Peyer's patch (tissue), 4 donors: ENCODE measurements at regions not wholly inside any gene's neighbourhood (a gene's known extent, or its start where the extent isn't known, plus 50 kb on each side); places are given as distances from the start of the nearest gene placed in this dataset.
"Not testable (repeated sequence)": the region's sequence is repeated elsewhere in the genome, so short reads cannot be mapped to it uniquely, and the experiment has no call there.

ENCODE experiments used
- DNase-seq, 3 donors: peaks; one replicate each; pipeline ENCODE4 v3.0.0-alpha.2; 2017 to 2019
- H3K27ac ChIP-seq, 4 donors: fragments of 200-600 bp; sonication (generic); one replicate each; pipeline ENCODE4 v1.5.1; 2016 to 2019
- H3K27me3 ChIP-seq, 2 donors: fragments of 200-600 bp; sonication (generic); one replicate each; pipeline ENCODE4 v1.5.1; 2019
- H3K36me3 ChIP-seq, 3 donors: fragments of 200-600 bp; sonication (generic); one replicate each; pipeline ENCODE4 v1.5.1; 2016 to 2019
- H3K4me1 ChIP-seq, 4 donors: fragments of 200-600 bp; sonication (generic); one replicate each; pipeline ENCODE4 v1.5.1; 2016 to 2019
- H3K4me3 ChIP-seq, 4 donors: fragments of 200-600 bp; sonication (generic); 1 replicate in 3 of 4; 2 replicates in 1 of 4; pipeline ENCODE4 v1.5.1; 2016 to 2019; ENCODE audit warnings: mild to moderate bottlenecking in 1 of 4
- H3K9me3 ChIP-seq, 4 donors: fragments of 200-600 bp; sonication (generic); one replicate each; pipeline ENCODE4 v1.5.1; 2016 to 2019; ENCODE audit warnings: mild to moderate bottlenecking in 1 of 4
- CTCF ChIP-seq, 6 experiments: fragments of 450-650 bp in 4 of 6; fragments of 200-600 bp in 2 of 6; sonication (generic) in 1 of 6; IDR thresholded peaks; one replicate each; pipeline ENCODE4 v1.5.1; 2017 to 2019; ENCODE audit warnings: antibody characterized with exemption in 6 of 6, mild to moderate bottlenecking in 3 of 6, moderate library complexity in 1 of 6
- POLR2A ChIP-seq, 2 donors: fragments of 450-650 bp; IDR thresholded peaks; one replicate each; pipeline ENCODE4 v1.5.1; 2017; ENCODE audit warnings: antibody characterized with exemption in 2 of 2, mild to moderate bottlenecking in 2 of 2, moderate library complexity in 2 of 2

DNA sequence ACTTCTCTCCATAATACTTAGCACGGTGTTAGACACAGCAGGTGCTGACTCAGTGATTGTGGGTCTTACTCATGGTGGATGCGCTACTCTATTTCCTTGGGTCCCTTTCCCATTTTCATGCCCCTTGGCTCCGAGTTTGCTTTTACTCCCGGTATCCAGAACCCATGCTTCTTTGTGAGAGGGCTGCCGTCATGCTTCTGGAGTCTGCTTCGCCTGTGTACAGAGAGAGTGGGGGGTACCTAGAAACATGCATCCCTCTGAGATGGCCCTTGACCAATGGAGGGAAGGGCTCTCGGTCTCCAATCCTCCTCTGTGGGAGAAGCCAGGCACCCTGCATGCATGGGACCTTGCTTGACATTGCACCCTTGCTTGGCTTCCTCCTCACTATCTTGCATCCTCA is 160.4 kb downstream of the NRN1 start:
- peaks cover 0 to 3% (median 0%) of the 10 kb centered on the region in 4 donors for H3K4me1 ChIP-seq
- no peaks in the 10 kb centered on the region for H3K9me3 ChIP-seq
- no peaks in the 10 kb centered on the region for H3K36me3 ChIP-seq
- H3K4me3 ChIP-seq = no peak overlapping the region
- H3K27ac ChIP-seq = no peak overlapping the region
- H3K27me3 ChIP-seq = no peaks in the 10 kb centered on the region
- TF ChIP-seq CTCF (IDR thresholded peaks at IDR 0.05) (no peak), POLR2A (IDR thresholded peaks at IDR 0.05) (no peak)
- DNase-seq = no peak

DNA sequence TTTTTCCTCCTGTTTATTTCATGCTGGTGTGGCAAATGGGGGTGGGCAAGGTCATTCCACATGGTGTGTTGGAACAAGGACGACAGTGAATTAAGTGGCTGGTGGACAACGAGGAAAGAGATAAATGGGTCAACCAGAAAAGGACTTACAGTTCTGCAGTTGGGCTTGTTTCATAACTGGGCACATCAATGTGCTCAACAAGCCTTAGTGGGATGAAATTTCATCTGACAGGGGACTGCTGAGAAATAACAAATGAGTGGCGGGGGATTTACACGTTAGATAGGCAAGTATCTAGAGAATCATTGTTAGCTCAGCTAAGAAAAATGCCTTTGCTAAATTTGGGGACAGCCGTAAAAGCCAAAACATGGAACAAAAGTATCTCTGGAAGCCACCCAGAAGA is 163.6 kb downstream of the NRN1 start:
- Histone ChIP-seq H3K9me3 (no peaks in the 10 kb centered on the region), H3K4me1 (no peaks in the 10 kb centered on the region), H3K4me3 (no peak overlapping the region), H3K27me3 (no peaks in the 10 kb centered on the region), H3K36me3 (no peaks in the 10 kb centered on the region), H3K27ac (no peak overlapping the region)
- DNase-seq = no peak
- no peak for TF ChIP-seq POLR2A (IDR thresholded peaks at IDR 0.05)
- no peak for TF ChIP-seq CTCF (IDR thresholded peaks at IDR 0.05)

DNA sequence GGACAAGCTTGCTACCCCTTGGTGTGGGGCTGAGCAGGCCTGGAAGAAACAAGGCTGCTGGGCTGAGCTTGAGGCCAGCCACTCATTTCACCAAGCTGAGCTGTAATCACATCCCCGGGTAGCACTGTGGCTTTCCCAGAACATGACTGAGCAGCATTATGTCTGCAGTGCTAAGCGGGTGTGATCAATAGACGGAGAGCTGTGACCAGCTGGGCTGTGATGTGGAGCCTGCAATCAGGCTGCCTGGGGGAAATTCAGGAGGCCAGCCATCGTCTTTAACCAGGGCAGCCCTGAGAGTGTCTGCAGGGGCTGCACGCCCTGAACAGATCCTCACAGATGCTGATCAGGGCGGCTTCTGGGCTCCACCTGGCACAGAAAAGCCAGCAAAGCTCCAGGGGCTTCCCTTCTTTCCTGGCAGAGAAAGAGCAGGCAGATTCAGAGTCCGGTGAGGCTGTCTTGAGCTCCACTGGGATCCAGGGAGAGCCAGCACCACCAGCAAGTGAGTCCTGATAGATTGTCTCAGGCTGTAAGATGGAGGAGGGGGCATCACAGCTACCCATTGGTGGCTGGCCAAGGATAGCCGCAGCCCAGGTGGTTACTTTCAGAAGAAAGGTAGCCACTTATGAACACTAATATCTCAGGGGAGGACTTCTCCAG is 165.9 kb downstream of the NRN1 start:
- no peaks in the 10 kb centered on the region for H3K27me3 ChIP-seq
- H3K9me3 ChIP-seq = no peaks in the 10 kb centered on the region
- no peaks in the 10 kb centered on the region for H3K36me3 ChIP-seq
- no peak overlapping the region for H3K4me3 ChIP-seq
- H3K27ac ChIP-seq = no peak overlapping the region
- no peaks in the 10 kb centered on the region for H3K4me1 ChIP-seq
- TF ChIP-seq POLR2A (IDR thresholded peaks at IDR 0.05) (no peak), CTCF (IDR thresholded peaks at IDR 0.05) (no peak)
- DNase-seq = no peak

- no peak for DNase-seq
- no peaks in the 10 kb centered on the region for H3K36me3 ChIP-seq
- no peak for TF ChIP-seq POLR2A (IDR thresholded peaks at IDR 0.05)
- TF ChIP-seq CTCF (IDR thresholded peaks at IDR 0.05) = no peak
- H3K4me1 ChIP-seq = no peaks in the 10 kb centered on the region
- H3K27me3 ChIP-seq = no peaks in the 10 kb centered on the region
- H3K4me3 ChIP-seq = no peak overlapping the region
- H3K9me3 ChIP-seq = no peaks in the 10 kb centered on the region
- no peak overlapping the region for H3K27ac ChIP-seq
These were observed 167.9 kb downstream of the NRN1 start for GRCh38 chr6:5838656-5839396.

DNA sequence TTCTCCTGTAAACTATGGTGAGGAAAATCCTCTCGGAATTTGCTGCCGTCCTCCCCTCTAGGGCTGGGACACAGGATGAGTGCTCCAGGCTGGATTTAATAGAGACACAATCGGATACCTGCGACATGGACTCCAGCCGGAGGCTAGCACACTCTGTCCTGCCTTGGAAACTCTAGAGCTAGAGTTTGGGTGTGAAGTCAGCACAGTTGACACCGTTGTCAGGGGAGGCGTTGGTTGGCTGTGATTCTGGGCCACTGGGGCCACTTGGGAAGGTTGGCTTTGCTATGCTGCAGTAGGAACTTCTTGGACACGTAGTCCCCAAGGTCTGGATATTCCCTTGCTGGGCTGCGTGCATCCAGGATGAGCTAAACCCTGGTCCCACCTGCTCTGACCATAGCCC is 169.4 kb downstream of the NRN1 start:
- H3K4me3 ChIP-seq = no peak overlapping the region
- TF ChIP-seq POLR2A (IDR thresholded peaks at IDR 0.05) (no peak), CTCF (IDR thresholded peaks at IDR 0.05) (no peak)
- DNase-seq = no peak
- H3K36me3 ChIP-seq = no peaks in the 10 kb centered on the region
- H3K27me3 ChIP-seq = no peaks in the 10 kb centered on the region
- H3K9me3 ChIP-seq = no peaks in the 10 kb centered on the region
- no peak overlapping the region for H3K27ac ChIP-seq
- H3K4me1 ChIP-seq = no peaks in the 10 kb centered on the region

GRCh38 chr6:5836597-5836996 is 170.1 kb downstream of the NRN1 start:
- DNase-seq, H3K4me3 ChIP-seq, H3K27ac ChIP-seq, H3K4me1 ChIP-seq, H3K9me3 ChIP-seq, H3K27me3 ChIP-seq, H3K36me3 ChIP-seq: not testable (repeated sequence)
